Peyer's patch (tissue), 4 donors: ENCODE measurements at regions not wholly inside any gene's neighbourhood (a gene's known extent, or its start where the extent isn't known, plus 50 kb on each side); places are given as distances from the start of the nearest gene placed in this dataset.

ENCODE experiments used
- CTCF ChIP-seq, 6 experiments: fragments of 450-650 bp in 4 of 6; fragments of 200-600 bp in 2 of 6; sonication (generic) in 1 of 6; IDR thresholded peaks; one replicate each; pipeline ENCODE4 v1.5.1; 2017 to 2019; ENCODE audit warnings: antibody characterized with exemption in 6 of 6, mild to moderate bottlenecking in 3 of 6, moderate library complexity in 1 of 6
- POLR2A ChIP-seq, 2 donors: fragments of 450-650 bp; IDR thresholded peaks; one replicate each; pipeline ENCODE4 v1.5.1; 2017; ENCODE audit warnings: antibody characterized with exemption in 2 of 2, mild to moderate bottlenecking in 2 of 2, moderate library complexity in 2 of 2

- TF ChIP-seq CTCF (IDR thresholded peaks at IDR 0.05), result no peak
- TF ChIP-seq POLR2A (IDR thresholded peaks at IDR 0.05), result no peak
Measured at GRCh38 chr1:191882870-191883269, 275.4 kb upstream of the RGS18 start.
